Gastrocnemius medialis (tissue), 4 donors: ENCODE measurements at regions not wholly inside any gene's neighbourhood (a gene's known extent, or its start where the extent isn't known, plus 50 kb on each side); places are given as distances from the start of the nearest gene placed in this dataset.

Source experiments
- ATAC-seq, 2 donors: fragments of 150-250 bp; one replicate each; pipeline ENCODE4 v1.9.1; 2016
- DNase-seq, 2 donors: peaks; one replicate each; pipeline ENCODE4 v3.0.0-alpha.2; 2019
- H3K27ac ChIP-seq, 4 donors: fragments of 200-600 bp; sonication (generic); 1 replicate in 1 of 4; 2 replicates in 3 of 4; pipeline ENCODE4 v1.5.1; 2016 to 2018; ENCODE audit warnings: mild to moderate bottlenecking in 2 of 4, moderate library complexity in 1 of 4
- H3K27me3 ChIP-seq, 3 donors: fragments of 200-600 bp; sonication (generic) in 2 of 3; 1 replicate in 1 of 3; 2 replicates in 2 of 3; pipeline versions ENCODE4 v1.5.1 to v1.6.0; 2016 to 2019; ENCODE audit warnings: mild to moderate bottlenecking in 1 of 3, moderate library complexity in 1 of 3
- H3K36me3 ChIP-seq, 2 donors: fragments of 200-600 bp; sonication (generic) in 1 of 2; one replicate each; pipeline ENCODE4 v1.5.1; 2017 to 2018
- H3K4me1 ChIP-seq, 2 donors: fragments of 200-600 bp; sonication (generic) in 1 of 2; one replicate each; pipeline ENCODE4 v1.5.1; 2016 to 2017; ENCODE audit warnings: mild to moderate bottlenecking in 2 of 2
- H3K4me3 ChIP-seq, 4 donors: fragments of 200-600 bp; sonication (generic) in 3 of 4; 1 replicate in 1 of 4; 2 replicates in 3 of 4; pipeline ENCODE4 v1.5.1; 2016 to 2019; ENCODE audit warnings: mild to moderate bottlenecking in 2 of 4
- H3K9me3 ChIP-seq, 3 donors: fragments of 200-600 bp; sonication (generic) in 2 of 3; 1 replicate in 1 of 3; 2 replicates in 2 of 3; pipeline ENCODE4 v1.5.1; 2016 to 2019
- CTCF ChIP-seq, 5 experiments: fragments of 450-650 bp in 3 of 5; fragments of 200-600 bp in 2 of 5; sonication (generic) in 2 of 5; IDR thresholded peaks in 4 of 5; conservative IDR thresholded peaks in 1 of 5; 1 replicate in 4 of 5; 2 replicates in 1 of 5; pipeline ENCODE4 v1.5.1; 2016 to 2019; ENCODE audit warnings: antibody characterized with exemption in 5 of 5, mild to moderate bottlenecking in 3 of 5, moderate library complexity in 3 of 5
- POLR2A ChIP-seq, 2 donors: fragments of 450-650 bp; IDR thresholded peaks; one replicate each; pipeline ENCODE4 v1.6.1; 2017; ENCODE audit warnings: antibody characterized with exemption in 2 of 2, mild to moderate bottlenecking in 2 of 2, moderate library complexity in 2 of 2
- in situ Hi-C, 4 donors: fragments of 200-750 bp; cut with MboI; loops; one replicate each; pipeline versions ENCODE4 v1.15.0 to v1.8.0; 2017; ENCODE audit warnings: low sequenced_read_pairs in 4 of 4
- intact Hi-C: fragments of 100-400 bp; cut with DNase I; formaldehyde crosslinking; loops from one replicate; pipeline ENCODE4 v1.15.1; 2023; ENCODE audit warnings: low total_unique reads

DNA sequence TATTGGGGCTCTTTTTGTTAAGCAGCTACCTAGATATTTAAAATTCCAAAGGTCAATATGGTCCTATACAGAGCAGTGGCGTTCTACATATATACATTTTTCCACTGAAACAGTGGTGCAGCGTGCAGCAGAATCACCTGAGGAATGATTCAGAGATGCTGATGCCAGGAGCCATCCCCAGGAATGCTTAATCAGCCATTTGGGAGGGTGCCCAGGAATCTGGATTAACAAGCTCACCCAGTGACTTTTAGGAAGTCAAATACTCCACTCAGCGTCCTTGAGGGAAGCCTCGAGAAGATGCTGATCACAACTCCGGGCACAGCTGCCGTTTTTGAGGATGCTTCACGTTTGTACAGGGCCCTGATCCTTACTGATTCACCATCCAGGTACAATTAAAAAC is 82.6 kb upstream of the ARHGEF3 start:
- H3K9me3 ChIP-seq = no peaks in the 10 kb centered on the region
- intact Hi-C loops = no loop called here
- peaks cover 0 to 22% of the 10 kb centered on the region in 2 donors for H3K4me1 ChIP-seq
- no peak overlapping the region for H3K27ac ChIP-seq
- H3K27me3 ChIP-seq = no peaks in the 10 kb centered on the region
- ATAC-seq = no peak
- H3K36me3 ChIP-seq = no peaks in the 10 kb centered on the region
- in situ Hi-C loops = no loop called here
- no peak overlapping the region for H3K4me3 ChIP-seq
- DNase-seq = no peak
- TF ChIP-seq POLR2A (IDR thresholded peaks at IDR 0.05) (no peak), CTCF (IDR thresholded peaks at IDR 0.05 in 4 of 5, conservative IDR thresholded peaks at IDR 0.05 in 1 of 5) (no peak)

DNA sequence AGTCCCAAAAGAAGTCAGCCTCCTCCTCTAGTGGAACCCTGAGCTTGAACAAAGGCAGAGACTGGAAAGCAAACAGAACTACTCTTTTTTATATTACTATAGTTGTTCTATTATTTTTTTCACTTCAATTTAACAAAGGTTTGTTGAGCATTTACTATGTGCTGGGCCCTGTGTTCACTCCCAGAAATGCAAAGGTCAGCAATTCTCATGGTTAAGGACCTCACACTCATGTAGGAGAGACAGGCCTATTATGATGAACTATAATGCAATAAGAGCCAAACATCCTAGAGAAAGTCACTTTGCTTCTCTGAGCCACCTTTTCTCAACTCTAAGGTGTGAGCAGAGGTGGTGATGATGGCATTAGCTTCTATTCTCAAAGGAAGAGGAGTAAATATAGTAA is 82.1 kb upstream of the ARHGEF3 start:
- DNase-seq = no peak
- Histone ChIP-seq H3K36me3 (no peaks in the 10 kb centered on the region), H3K4me3 (no peak overlapping the region), H3K9me3 (no peaks in the 10 kb centered on the region), H3K27me3 (no peaks in the 10 kb centered on the region), H3K4me1 (peaks cover 0 to 22% of the 10 kb centered on the region in 2 donors), H3K27ac (no peak overlapping the region)
- ATAC-seq = no peak
- in situ Hi-C loops = no loop called here
- intact Hi-C loops = no loop called here
- TF ChIP-seq CTCF (IDR thresholded peaks at IDR 0.05 in 4 of 5, conservative IDR thresholded peaks at IDR 0.05 in 1 of 5) (no peak), POLR2A (IDR thresholded peaks at IDR 0.05) (no peak)

- intact Hi-C loops (no loop called here), in situ Hi-C loops (no loop called here)
- Histone ChIP-seq H3K9me3 (no peaks in the 10 kb centered on the region), H3K4me1 (peaks cover 0 to 19% of the 10 kb centered on the region in 2 donors), H3K27me3 (no peaks in the 10 kb centered on the region), H3K27ac (no peak overlapping the region), H3K36me3 (no peaks in the 10 kb centered on the region), H3K4me3 (no peak overlapping the region)
- no peak for DNase-seq
- ATAC-seq = no peak
- no peak for TF ChIP-seq CTCF (IDR thresholded peaks at IDR 0.05 in 4 of 5, conservative IDR thresholded peaks at IDR 0.05 in 1 of 5)
- TF ChIP-seq POLR2A (IDR thresholded peaks at IDR 0.05) = no peak
Observed at GRCh38 chr3:56882896-56883295, 81.1 kb upstream of the ARHGEF3 start.

GRCh38 chr3:56881841-56882240 is 80.1 kb upstream of the ARHGEF3 start:
- in situ Hi-C loops (no loop called here), intact Hi-C loops (no loop called here)
- H3K36me3 ChIP-seq = no peaks in the 10 kb centered on the region
- no peak overlapping the region for H3K4me3 ChIP-seq
- no peaks in the 10 kb centered on the region for H3K27me3 ChIP-seq
- no peak for DNase-seq
- H3K9me3 ChIP-seq = no peaks in the 10 kb centered on the region
- ATAC-seq = no peak
- H3K4me1 ChIP-seq = peaks cover 0 to 17% of the 10 kb centered on the region in 2 donors
- no peak overlapping the region for H3K27ac ChIP-seq
- TF ChIP-seq POLR2A (IDR thresholded peaks at IDR 0.05) = no peak
- no peak for TF ChIP-seq CTCF (IDR thresholded peaks at IDR 0.05 in 4 of 5, conservative IDR thresholded peaks at IDR 0.05 in 1 of 5)
